ENCODE measurements at regions not wholly inside any gene's neighbourhood (a gene's known extent, or its start where the extent isn't known, plus 50 kb on each side); places are given as distances from the start of the nearest gene placed in this dataset.
A peak's percentile ranks its signal among the peaks of the same experiment; 100 is the strongest.

DNA sequence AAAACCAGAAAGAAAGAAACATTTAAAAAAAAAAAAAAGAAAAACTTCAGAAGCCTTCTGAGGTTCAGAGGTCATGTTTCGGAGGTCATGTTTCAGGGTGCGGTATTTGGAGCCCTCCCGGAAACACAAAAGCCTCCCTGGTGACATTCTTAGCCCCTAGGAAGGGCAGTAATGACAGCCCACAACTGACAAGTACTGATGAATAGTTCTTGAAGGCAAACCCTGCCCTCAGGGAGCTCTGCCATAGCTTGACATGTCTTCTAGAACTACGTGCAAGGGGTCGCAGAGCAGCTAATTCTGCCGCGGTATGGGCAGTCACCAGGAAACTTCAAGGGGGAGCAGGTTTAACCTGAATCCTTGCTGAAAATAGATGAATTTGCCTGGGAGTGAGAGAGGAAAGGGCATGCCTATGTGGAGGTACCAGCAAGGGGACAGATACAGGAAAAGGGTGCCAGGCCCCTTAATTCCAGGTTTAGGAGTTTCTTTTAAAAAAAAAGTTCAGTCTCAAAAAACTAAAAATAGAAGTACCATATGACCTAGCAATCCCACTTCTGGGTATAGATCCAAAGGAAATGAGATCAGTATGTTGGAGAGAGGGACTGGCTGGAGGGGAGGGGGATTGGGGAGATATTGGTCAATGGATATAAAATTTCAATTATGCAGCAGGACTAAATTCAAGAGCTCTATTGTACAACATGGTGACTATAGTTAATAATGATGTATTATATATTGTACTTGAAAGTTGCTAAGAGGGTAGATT lies 98.4 kb downstream of the C9orf152 start:
- 80 to 86% (median 83%) methylated on average over 7 of the region's 7 CpGs for WGBS, 3 donors

DNA sequence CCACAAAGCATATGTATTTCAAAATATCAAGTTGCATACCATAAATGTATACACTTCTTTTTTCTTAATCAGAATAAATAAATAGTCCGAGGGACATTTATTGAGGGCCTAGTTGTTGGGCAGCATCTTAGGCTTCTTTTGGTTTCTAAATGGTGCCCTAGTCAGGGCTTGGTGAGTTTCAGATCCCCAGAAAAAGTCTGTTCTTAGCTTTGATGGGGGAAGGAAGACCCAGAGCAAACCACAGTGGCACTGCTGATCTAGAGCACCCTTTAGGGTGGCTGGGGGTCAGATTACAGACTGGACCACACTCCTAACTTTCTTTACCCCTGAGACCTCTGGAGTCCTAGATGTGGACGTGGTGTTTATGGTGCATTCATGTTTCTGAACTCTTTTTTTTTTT lies 97.8 kb downstream of the C9orf152 start:
- DNase-seq (no peak), FAIRE-seq (no peak)
- Histone ChIP-seq H3K36me3 (ENCODE audit: control insufficient read depth in 3 of 3, insufficient read depth in 2 of 3, low read depth in 1 of 3, low read length in 3 of 3) (no peaks in the 10 kb centered on the region), H3K27me3 (ENCODE audit: control insufficient read depth in 3 of 3, insufficient read depth in 3 of 3, low read length in 3 of 3) (no peaks in the 10 kb centered on the region), H3K9me3 (ENCODE audit: control insufficient read depth in 2 of 2, insufficient read depth in 1 of 2, low read depth in 1 of 2, low read length in 1 of 2) (no peaks in the 10 kb centered on the region), H3K4me3 (ENCODE audit: low read depth in 1 of 3, low read length in 3 of 3) (no peak overlapping the region), H3K27ac (ENCODE audit: low read depth in 1 of 3, low read length in 2 of 3) (no peak overlapping the region), H3K4me1 (ENCODE audit: control insufficient read depth in 3 of 3, insufficient read depth in 2 of 3, low read depth in 1 of 3, low read length in 2 of 3) (peaks cover 0 to 12% (median 2%) of the 10 kb centered on the region in 3 donors)
- 56 to 76% (median 66%) methylated on average over 2 of the region's 2 CpGs for WGBS, 3 donors

More for the DNA sequence above, 98.4 kb downstream of the C9orf152 start:
- no peak for FAIRE-seq
- Histone ChIP-seq H3K27ac (ENCODE audit: low read depth in 1 of 3, low read length in 2 of 3) (no peak overlapping the region), H3K4me3 (ENCODE audit: low read depth in 1 of 3, low read length in 3 of 3) (no peak overlapping the region), H3K27me3 (ENCODE audit: control insufficient read depth in 3 of 3, insufficient read depth in 3 of 3, low read length in 3 of 3) (no peaks in the 10 kb centered on the region), H3K36me3 (ENCODE audit: control insufficient read depth in 3 of 3, insufficient read depth in 2 of 3, low read depth in 1 of 3, low read length in 3 of 3) (no peaks in the 10 kb centered on the region), H3K4me1 (ENCODE audit: control insufficient read depth in 3 of 3, insufficient read depth in 2 of 3, low read depth in 1 of 3, low read length in 2 of 3) (peaks cover 0 to 8% (median 3%) of the 10 kb centered on the region in 3 donors), H3K9me3 (ENCODE audit: control insufficient read depth in 2 of 2, insufficient read depth in 1 of 2, low read depth in 1 of 2, low read length in 1 of 2) (no peaks in the 10 kb centered on the region)
- DNase-seq: no peak

DNA sequence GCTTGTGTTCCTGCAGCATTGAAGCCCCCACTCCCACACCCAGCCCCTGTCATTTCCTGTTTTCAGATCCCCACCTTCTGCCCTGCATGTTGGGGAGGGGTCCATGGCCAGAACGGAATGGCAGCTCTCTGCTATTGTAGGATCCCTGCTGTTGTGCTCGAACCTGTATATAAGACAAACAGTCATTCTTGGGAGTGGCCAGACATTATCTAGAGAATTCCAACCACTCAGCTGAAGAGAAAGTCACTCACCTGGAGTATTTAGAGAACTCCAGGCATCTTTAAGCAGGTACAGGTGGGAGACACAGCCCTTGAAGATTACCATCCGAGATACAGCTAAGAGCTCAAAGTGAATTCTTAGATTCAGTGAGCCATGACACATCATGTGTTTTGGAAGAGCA lies 96.1 kb downstream of the C9orf152 start:
- 42 to 65% (median 56%) methylated on average over 3 of the region's 3 CpGs for WGBS, 3 donors
- Histone ChIP-seq H3K36me3 (ENCODE audit: control insufficient read depth in 3 of 3, insufficient read depth in 2 of 3, low read depth in 1 of 3, low read length in 3 of 3) (no peaks in the 10 kb centered on the region), H3K9me3 (ENCODE audit: control insufficient read depth in 2 of 2, insufficient read depth in 1 of 2, low read depth in 1 of 2, low read length in 1 of 2) (no peaks in the 10 kb centered on the region), H3K4me1 (ENCODE audit: control insufficient read depth in 3 of 3, insufficient read depth in 2 of 3, low read depth in 1 of 3, low read length in 2 of 3) (peaks cover 0 to 7% (median 0%) of the 10 kb centered on the region in 3 donors), H3K27ac (ENCODE audit: low read depth in 1 of 3, low read length in 2 of 3) (peak overlapping the region in 1 of 3 donors; percentile 1), H3K4me3 (ENCODE audit: low read depth in 1 of 3, low read length in 3 of 3) (no peak overlapping the region), H3K27me3 (ENCODE audit: control insufficient read depth in 3 of 3, insufficient read depth in 3 of 3, low read length in 3 of 3) (no peaks in the 10 kb centered on the region)
- DNase-seq (no peak), FAIRE-seq (no peak)

DNA sequence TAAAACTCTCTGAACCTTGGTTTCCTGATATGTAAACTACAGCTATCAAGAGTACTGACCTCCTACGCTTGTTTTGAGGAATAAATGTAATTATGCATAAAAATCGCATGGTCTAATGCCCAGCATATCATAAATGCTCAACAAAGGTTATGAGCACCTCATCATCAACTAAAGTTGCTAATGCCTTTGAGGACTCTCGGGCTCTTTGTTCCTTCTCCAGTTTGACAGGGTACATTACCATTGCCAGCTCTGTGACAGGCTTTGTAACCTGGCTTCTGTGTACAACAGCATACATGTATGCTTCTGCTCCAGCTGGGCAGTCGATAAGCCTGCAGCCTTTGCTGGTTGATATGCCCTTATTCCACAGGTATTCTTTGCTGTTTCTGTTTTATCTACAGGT lies 95.2 kb downstream of the C9orf152 start:
- Histone ChIP-seq H3K4me3 (ENCODE audit: low read depth in 1 of 3, low read length in 3 of 3) (no peak overlapping the region), H3K9me3 (ENCODE audit: control insufficient read depth in 2 of 2, insufficient read depth in 1 of 2, low read depth in 1 of 2, low read length in 1 of 2) (no peaks in the 10 kb centered on the region), H3K36me3 (ENCODE audit: control insufficient read depth in 3 of 3, insufficient read depth in 2 of 3, low read depth in 1 of 3, low read length in 3 of 3) (no peaks in the 10 kb centered on the region), H3K27ac (ENCODE audit: low read depth in 1 of 3, low read length in 2 of 3) (no peak overlapping the region), H3K27me3 (ENCODE audit: control insufficient read depth in 3 of 3, insufficient read depth in 3 of 3, low read length in 3 of 3) (no peaks in the 10 kb centered on the region), H3K4me1 (ENCODE audit: control insufficient read depth in 3 of 3, insufficient read depth in 2 of 3, low read depth in 1 of 3, low read length in 2 of 3) (peaks cover 0 to 7% (median 0%) of the 10 kb centered on the region in 3 donors)
- no peak for DNase-seq
- 91 to 95% (median 92%) methylated on average over 4 of the region's 4 CpGs for WGBS, 3 donors
- FAIRE-seq: no peak

DNA sequence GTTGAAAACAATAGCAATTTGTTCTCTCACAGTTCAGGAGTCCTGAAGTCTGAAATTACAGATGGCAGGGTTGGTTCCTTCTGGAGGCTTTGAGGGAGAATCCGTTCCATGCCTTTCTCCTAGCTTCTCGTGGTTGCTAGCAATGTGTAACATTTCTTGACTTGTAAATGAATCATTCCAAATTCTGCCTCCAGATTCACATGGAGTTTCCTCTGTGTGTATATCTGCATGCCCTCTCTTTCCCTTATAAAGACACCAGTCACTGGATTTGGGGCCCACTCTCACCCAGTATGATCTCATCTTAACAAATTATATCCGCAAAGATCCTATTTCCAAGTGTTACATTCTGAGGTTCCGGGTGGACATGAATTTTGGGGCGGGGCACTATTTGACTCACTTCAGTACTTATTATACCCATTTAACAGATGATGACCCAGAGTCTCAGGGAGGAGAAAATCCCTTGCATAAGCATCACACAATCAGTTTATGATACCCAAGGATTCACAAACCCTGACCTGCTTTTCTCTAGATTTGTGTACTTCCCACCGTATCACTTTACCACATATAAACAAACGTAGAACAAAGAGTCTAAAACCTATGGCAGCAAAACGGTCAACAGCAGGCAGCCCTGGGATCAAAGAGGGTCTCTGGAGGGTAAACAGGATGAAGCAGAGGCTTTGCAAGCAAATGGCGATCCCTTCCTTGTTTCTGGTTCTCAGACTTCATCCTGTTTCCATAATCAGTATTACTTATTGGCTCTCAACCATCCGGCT lies 93.7 kb downstream of the C9orf152 start:
- H3K27me3 ChIP-seq (ENCODE audit: control insufficient read depth in 3 of 3, insufficient read depth in 3 of 3, low read length in 3 of 3): no peaks in the 10 kb centered on the region
- 72 to 81% (median 80%) methylated on average over 10 of the region's 10 CpGs for WGBS, 3 donors
- no peaks in the 10 kb centered on the region for H3K36me3 ChIP-seq (ENCODE audit: control insufficient read depth in 3 of 3, insufficient read depth in 2 of 3, low read depth in 1 of 3, low read length in 3 of 3)
- peaks cover 0 to 7% (median 0%) of the 10 kb centered on the region in 3 donors for H3K4me1 ChIP-seq (ENCODE audit: control insufficient read depth in 3 of 3, insufficient read depth in 2 of 3, low read depth in 1 of 3, low read length in 2 of 3)
- H3K9me3 ChIP-seq (ENCODE audit: control insufficient read depth in 2 of 2, insufficient read depth in 1 of 2, low read depth in 1 of 2, low read length in 1 of 2): no peaks in the 10 kb centered on the region
- FAIRE-seq: no peak
- H3K27ac ChIP-seq (ENCODE audit: low read depth in 1 of 3, low read length in 2 of 3): peak overlapping the region in 1 of 3 donors; percentile 29
- no peak overlapping the region for H3K4me3 ChIP-seq (ENCODE audit: low read depth in 1 of 3, low read length in 3 of 3)
- no peak for DNase-seq

DNA sequence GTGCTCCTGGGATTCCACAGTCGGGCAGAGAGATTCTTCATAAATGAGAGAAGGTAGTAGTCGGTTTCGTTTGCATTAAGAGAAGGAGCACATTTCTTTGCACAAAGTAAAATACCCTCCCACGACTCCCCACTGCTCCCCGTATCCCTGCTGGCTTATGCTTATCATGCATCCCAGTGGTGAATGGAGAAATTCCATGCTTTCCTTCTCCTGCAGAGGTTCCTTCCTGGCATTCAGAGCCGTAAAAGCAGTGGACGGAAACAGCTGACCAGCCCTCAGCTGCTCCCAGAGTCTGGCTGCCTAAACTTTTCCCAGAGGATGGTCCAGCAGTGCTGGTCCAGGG lies 93.1 kb downstream of the C9orf152 start:
- FAIRE-seq: no peak
- Histone ChIP-seq H3K4me3 (ENCODE audit: low read depth in 1 of 3, low read length in 3 of 3) (no peak overlapping the region), H3K27me3 (ENCODE audit: control insufficient read depth in 3 of 3, insufficient read depth in 3 of 3, low read length in 3 of 3) (no peaks in the 10 kb centered on the region), H3K27ac (ENCODE audit: low read depth in 1 of 3, low read length in 2 of 3) (peak overlapping the region in 2 of 3 donors; percentile 16 to 29), H3K4me1 (ENCODE audit: control insufficient read depth in 3 of 3, insufficient read depth in 2 of 3, low read depth in 1 of 3, low read length in 2 of 3) (peaks cover 0 to 7% (median 0%) of the 10 kb centered on the region in 3 donors), H3K36me3 (ENCODE audit: control insufficient read depth in 3 of 3, insufficient read depth in 2 of 3, low read depth in 1 of 3, low read length in 3 of 3) (no peaks in the 10 kb centered on the region), H3K9me3 (ENCODE audit: control insufficient read depth in 2 of 2, insufficient read depth in 1 of 2, low read depth in 1 of 2, low read length in 1 of 2) (no peaks in the 10 kb centered on the region)
- DNase-seq: no peak
- WGBS, 3 donors: 54 to 79% (median 74%) methylated on average over 7 of the region's 7 CpGs

DNA sequence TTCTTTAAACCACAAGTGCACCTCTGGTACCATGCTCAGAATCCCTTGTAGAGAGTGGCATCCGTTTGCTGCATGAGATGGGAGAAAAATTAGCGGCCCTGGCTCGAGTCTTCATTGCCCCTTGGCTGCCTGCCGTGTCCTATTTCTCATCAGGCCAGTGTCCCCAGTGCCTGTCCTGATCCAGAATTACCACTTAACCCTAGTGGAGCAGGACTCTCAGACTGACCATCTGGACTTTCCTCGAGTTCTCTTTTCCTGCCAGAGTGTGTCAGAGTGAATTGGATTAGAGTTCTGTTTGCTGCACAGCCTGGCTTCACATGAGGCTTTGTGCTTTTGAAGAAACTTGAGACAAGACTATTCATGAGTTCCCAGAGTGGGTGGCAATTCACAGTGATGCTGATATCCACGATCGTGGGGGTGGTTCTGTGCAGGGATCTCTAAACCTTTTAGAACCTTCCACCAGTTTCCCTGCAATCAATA lies 92.6 kb downstream of the C9orf152 start:
- Histone ChIP-seq H3K4me1 (ENCODE audit: control insufficient read depth in 3 of 3, insufficient read depth in 2 of 3, low read depth in 1 of 3, low read length in 2 of 3) (peaks cover 0 to 7% (median 0%) of the 10 kb centered on the region in 3 donors), H3K27ac (ENCODE audit: low read depth in 1 of 3, low read length in 2 of 3) (peak overlapping the region in 2 of 3 donors; percentile 16 to 29), H3K4me3 (ENCODE audit: low read depth in 1 of 3, low read length in 3 of 3) (no peak overlapping the region), H3K9me3 (ENCODE audit: control insufficient read depth in 2 of 2, insufficient read depth in 1 of 2, low read depth in 1 of 2, low read length in 1 of 2) (no peaks in the 10 kb centered on the region), H3K27me3 (ENCODE audit: control insufficient read depth in 3 of 3, insufficient read depth in 3 of 3, low read length in 3 of 3) (no peaks in the 10 kb centered on the region), H3K36me3 (ENCODE audit: control insufficient read depth in 3 of 3, insufficient read depth in 2 of 3, low read depth in 1 of 3, low read length in 3 of 3) (no peaks in the 10 kb centered on the region)
- FAIRE-seq (no peak), DNase-seq (no peak)
- 49 to 81% (median 65%) methylated on average over 7 of the region's 7 CpGs for WGBS, 3 donors

DNA sequence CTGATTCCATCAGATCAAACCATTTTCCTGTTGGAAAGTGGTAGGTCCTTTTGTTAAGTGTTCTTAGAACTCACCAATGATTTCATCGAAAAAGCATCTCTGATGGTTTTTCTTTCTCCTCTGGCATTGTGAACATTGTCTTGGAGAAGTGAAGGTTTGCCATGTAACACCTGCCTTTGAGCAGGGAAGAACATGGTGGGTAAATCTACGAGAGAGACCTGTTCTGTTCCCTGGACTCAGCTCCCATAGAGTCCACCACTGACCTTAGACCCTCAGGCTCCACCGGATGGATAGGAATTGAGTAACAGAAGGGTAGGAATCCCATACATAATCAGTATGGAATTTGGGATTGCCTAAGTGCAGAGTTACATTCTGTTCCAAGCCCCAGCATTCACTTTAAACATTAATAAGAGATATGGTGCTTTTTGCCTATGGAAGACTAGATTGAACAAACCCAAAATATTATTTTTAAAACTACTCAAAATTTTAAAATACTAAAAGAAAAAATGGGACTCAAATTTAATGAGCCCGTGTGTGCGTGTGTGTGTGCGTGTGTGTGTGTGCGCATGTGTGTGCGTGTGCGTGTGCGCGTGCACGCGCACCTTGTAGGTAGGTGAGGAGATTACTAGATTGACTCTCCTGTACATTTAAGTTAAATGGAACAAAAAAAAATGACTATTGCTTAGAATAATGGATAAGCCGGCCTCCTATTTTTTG lies 92.0 kb downstream of the C9orf152 start:
- peaks cover 0 to 7% (median 0%) of the 10 kb centered on the region in 3 donors for H3K4me1 ChIP-seq (ENCODE audit: control insufficient read depth in 3 of 3, insufficient read depth in 2 of 3, low read depth in 1 of 3, low read length in 2 of 3)
- WGBS, 3 donors: 84 to 94% (median 93%) methylated on average over 14 of the region's 14 CpGs
- DNase-seq (no peak), FAIRE-seq (no peak)
- H3K27ac ChIP-seq (ENCODE audit: low read depth in 1 of 3, low read length in 2 of 3): peak overlapping the region in 2 of 3 donors; percentile 20 to 44
- no peaks in the 10 kb centered on the region for H3K9me3 ChIP-seq (ENCODE audit: control insufficient read depth in 2 of 2, insufficient read depth in 1 of 2, low read depth in 1 of 2, low read length in 1 of 2)
- H3K4me3 ChIP-seq (ENCODE audit: low read depth in 1 of 3, low read length in 3 of 3): no peak overlapping the region
- no peaks in the 10 kb centered on the region for H3K27me3 ChIP-seq (ENCODE audit: control insufficient read depth in 3 of 3, insufficient read depth in 3 of 3, low read length in 3 of 3)
- no peaks in the 10 kb centered on the region for H3K36me3 ChIP-seq (ENCODE audit: control insufficient read depth in 3 of 3, insufficient read depth in 2 of 3, low read depth in 1 of 3, low read length in 3 of 3)

Measured in small intestine (tissue), 7 donors.